GM06990 (cell line): ENCODE measurements at regions not wholly inside any gene's neighbourhood (a gene's known extent, or its start where the extent isn't known, plus 50 kb on each side); places are given as distances from the start of the nearest gene placed in this dataset.
"Not testable (repeated sequence)": the region's sequence is repeated elsewhere in the genome, so short reads cannot be mapped to it uniquely, and the experiment has no call there.

ENCODE experiments used
- DNase-seq: peaks from one replicate; pipeline ENCODE4 v3.0.0-alpha.2; 2011; ENCODE audit not compliant: insufficient read length; ENCODE audit errors: extremely low read depth
- H3K27me3 ChIP-seq: replicated peaks from 2 replicates; pipeline ENCODE4 v1.6.0; 2011; ENCODE audit warnings: low read length; ENCODE audit not compliant: control insufficient read depth, insufficient read depth
- H3K36me3 ChIP-seq: 2 replicates; pipeline ENCODE4 v1.5.1; 2011; ENCODE audit warnings: low read length; ENCODE audit not compliant: control insufficient read depth, insufficient read depth
- H3K4me3 ChIP-seq: replicated peaks from 2 replicates; pipeline ENCODE4 v1.5.1; 2011; ENCODE audit warnings: low read depth, mild to moderate bottlenecking, control low read depth, low read length
- CTCF ChIP-seq: IDR thresholded peaks from 2 replicates; pipeline ENCODE4 v1.5.1; 2011; ENCODE audit warnings: low read length, control low read depth, mild to moderate bottlenecking, inconsistent platforms; ENCODE audit not compliant: insufficient read depth, poor library complexity, severe bottlenecking

DNA sequence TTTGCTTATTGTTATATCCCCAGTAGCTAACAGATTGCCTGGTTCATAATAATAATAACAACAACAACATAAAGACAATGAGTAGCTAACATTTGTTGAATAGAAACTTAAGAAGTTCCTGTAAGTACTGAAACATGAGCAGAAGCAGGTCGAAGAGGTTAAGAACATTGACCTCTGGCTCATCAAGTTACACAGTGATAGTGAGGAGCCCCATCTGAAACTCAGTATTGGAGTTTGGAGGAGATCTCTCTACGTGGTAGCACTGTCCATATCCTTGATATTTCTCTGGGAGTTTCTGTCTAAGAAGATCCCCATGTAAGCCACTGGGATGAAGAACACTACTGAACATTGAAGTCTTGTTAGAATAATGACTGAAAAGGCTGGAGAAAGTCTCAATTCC lies 600.4 kb downstream of the RFPL4B start:
- no peak for TF ChIP-seq CTCF
- Histone ChIP-seq H3K36me3 (no peaks in the 10 kb centered on the region), H3K27me3 (no peaks in the 10 kb centered on the region), H3K4me3 (no peak overlapping the region)
- no peak for DNase-seq

DNA sequence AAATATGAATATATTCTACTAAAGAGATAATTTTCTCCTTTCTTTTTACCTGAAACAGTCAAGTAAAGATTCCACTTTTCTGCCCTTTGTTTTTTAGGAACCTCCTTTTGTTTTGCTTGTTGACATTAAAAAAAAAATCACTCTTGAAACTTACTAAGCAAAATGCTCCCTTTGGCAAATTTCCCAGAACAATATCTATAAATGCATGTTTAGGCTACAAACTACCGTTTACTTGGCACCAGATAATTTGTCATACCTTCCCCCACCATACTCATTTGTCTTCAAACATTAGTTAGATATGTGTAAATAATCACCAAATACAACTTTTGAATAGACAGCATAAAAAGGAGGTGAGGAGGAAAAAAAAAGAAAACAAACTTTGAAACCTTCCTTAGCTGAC lies 604.7 kb downstream of the RFPL4B start:
- Histone ChIP-seq H3K36me3 (no peaks in the 10 kb centered on the region), H3K27me3 (no peaks in the 10 kb centered on the region), H3K4me3 (no peak overlapping the region)
- DNase-seq: no peak
- TF ChIP-seq CTCF: no peak

- H3K4me3 ChIP-seq, H3K36me3 ChIP-seq, H3K27me3 ChIP-seq, DNase-seq: not testable (repeated sequence)
Observed at GRCh38 chr6:112955743-112956142, 608.6 kb downstream of the RFPL4B start.

GRCh38 chr6:112956696-112957535 lies 609.8 kb downstream of the RFPL4B start:
- Histone ChIP-seq H3K4me3 (no peak overlapping the region), H3K27me3 (no peaks in the 10 kb centered on the region), H3K36me3 (no peaks in the 10 kb centered on the region)
- DNase-seq: no peak
- TF ChIP-seq CTCF: no peak

GRCh38 chr6:112957536-112957916 lies 610.4 kb downstream of the RFPL4B start:
- DNase-seq: no peak
- H3K4me3 ChIP-seq: no peak overlapping the region
- no peaks in the 10 kb centered on the region for H3K36me3 ChIP-seq
- no peak for TF ChIP-seq CTCF
- no peaks in the 10 kb centered on the region for H3K27me3 ChIP-seq

DNA sequence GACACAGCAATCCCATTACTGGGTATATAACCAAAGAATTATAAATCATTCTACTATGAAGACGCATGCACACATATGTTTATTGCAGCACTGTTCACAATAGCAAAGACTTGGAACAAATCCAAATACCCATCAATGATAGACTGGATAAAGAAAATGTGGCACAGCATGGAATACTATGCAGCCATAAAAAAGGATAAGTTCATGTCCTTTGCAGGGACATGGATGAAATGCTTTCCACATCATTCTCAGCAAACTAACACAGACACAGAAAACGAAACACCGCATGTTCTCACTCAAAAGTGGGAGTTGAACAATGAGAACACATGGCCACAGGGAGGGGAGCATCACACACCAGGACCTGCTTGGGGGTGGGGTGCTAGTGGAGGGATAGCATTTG lies 613.0 kb downstream of the RFPL4B start:
- H3K27me3 ChIP-seq, H3K4me3 ChIP-seq, DNase-seq, H3K36me3 ChIP-seq: not testable (repeated sequence)

GRCh38 chr6:112967974-112968373 lies 620.8 kb downstream of the RFPL4B start:
- Histone ChIP-seq H3K36me3 (no peaks in the 10 kb centered on the region), H3K27me3 (no peaks in the 10 kb centered on the region), H3K4me3 (no peak overlapping the region)
- no peak for TF ChIP-seq CTCF
- DNase-seq: no peak
